NCI-H774 (cell line): ENCODE measurements at regions not wholly inside any gene's neighbourhood (a gene's known extent, or its start where the extent isn't known, plus 50 kb on each side); places are given as distances from the start of the nearest gene placed in this dataset.
A peak's percentile ranks its signal among the peaks of the same experiment; 100 is the strongest.

Experiments used
- DNase-seq: peaks from one replicate; lab custom pipeline; 2025; lab: John Stamatoyannopoulos, UW

- no peak for DNase-seq
These were observed 1961.9 kb upstream of the ADGRL3 start for GRCh38 chr4:59238212-59238611.

DNA sequence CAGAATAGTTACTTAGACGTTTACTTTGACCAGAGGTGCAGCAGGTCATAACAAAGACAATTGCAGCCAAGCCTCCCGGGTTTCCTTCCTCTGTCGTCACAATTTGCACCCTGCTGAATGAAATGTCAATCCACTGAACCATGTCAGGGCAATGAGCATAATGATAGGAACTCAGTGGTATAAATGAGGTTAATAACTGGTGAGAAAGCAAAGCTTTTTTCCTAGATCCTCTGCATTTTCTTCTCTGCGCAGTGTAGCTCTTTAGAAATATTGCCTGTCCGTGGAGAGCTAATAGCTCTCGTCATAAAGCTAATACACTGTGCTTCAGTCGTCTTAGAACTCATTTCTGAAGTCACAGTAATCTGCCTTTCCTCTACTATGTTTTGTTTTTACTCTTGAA lies 1960.1 kb upstream of the ADGRL3 start:
- DNase-seq = no peak

GRCh38 chr4:59243038-59243437 lies 1957.1 kb upstream of the ADGRL3 start:
- no peak for DNase-seq

- DNase-seq = peak; percentile 0
These were observed 1953.1 kb upstream of the ADGRL3 start for GRCh38 chr4:59247032-59247431.

GRCh38 chr4:59248313-59248712 lies 1951.8 kb upstream of the ADGRL3 start:
- no peak for DNase-seq

DNA sequence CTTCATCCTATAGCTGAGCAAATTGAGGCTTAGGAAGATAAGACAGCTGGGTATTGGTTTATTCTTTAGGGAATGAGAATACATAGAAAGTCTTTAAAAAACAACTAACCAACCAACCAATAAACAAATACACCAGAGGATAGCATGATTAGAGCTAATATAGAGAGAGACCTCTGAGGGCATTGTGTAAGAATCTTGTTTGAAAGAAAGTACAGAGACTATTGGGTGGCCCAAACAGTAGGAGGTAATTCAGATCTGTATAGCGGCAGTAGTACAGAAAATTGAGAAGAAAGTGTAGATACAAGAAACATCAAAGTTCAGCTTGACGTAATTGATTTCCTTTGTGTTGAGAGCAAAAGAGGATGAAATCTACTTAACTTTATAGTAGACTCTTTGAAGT lies 1951.0 kb upstream of the ADGRL3 start:
- no peak for DNase-seq

GRCh38 chr4:59258002-59258401 lies 1942.1 kb upstream of the ADGRL3 start:
- no peak for DNase-seq

DNA sequence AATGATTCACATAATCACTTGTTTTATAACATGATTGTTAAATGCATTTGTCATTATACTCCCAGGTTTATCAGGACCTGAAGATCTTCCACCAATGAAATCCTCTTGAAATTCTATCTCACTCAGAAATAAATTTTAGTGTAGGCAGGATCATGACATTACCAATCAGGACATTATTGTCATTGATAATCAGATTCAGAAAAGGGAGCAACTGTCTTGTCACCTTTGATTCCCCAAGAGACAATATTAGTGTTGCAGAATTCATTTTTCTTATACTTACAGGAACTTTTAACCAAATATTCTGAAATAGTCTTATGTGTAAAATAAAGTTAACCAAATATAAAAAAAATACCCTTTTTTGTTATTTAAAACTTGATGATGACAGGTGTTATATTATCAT lies 1892.5 kb upstream of the ADGRL3 start:
- no peak for DNase-seq

DNA sequence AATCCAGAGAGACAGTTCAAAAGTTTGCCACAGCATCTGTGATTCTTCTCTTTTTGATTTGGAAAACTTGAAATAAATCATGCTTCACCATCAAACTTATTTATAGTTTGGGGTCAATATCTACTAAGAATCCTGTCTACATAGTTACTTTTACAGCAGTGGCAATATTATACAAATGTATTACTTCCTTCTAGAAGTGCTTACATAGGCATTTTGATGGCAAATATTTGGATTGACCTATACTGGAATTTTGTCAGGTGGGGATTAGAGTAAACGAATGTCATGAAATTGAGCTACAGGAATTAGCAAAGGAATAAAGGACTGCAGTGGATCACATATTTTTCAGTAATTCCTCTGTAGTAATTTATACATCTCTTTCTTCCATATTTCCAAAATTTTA lies 1885.5 kb upstream of the ADGRL3 start:
- DNase-seq = no peak

DNA sequence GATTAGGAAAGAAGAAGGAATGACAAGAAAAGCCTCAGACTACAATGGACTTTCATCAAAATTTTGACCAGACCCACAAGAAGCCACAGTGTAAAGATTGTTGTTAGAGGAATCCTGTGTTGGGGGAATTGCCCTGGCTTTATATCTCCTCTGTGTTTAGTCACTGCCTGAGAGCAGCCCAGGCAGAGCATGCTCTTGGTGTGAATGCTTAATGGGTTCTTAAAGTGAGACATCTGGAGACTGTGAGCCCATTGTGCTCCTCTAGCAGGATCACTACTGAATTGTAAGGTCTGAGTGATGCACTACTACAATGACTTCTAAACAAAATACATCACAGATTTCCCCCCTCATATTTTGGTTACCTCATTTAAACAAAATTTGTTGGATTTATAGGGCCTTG lies 1860.5 kb upstream of the ADGRL3 start:
- DNase-seq = no peak

DNA sequence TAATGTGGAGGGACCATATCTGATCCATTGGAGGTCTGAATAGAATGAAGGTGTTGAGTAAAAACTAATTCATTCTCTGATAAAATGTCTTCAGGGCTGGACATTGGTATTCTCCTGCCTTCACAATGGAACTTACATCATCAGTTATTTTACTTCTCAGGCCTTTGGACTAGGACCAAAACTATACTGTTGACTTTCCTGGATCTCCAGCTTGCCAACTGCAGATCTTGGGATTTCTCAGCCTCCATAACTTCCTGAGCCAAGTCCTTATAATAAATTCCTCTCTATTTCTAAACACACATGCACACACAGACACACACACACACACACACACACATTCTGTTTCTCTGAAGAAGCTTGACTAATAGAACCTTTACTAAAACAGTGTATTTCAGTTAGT lies 1858.6 kb upstream of the ADGRL3 start:
- DNase-seq = no peak

- DNase-seq = no peak
These were observed 1851.2 kb upstream of the ADGRL3 start for GRCh38 chr4:59348949-59349348.

DNA sequence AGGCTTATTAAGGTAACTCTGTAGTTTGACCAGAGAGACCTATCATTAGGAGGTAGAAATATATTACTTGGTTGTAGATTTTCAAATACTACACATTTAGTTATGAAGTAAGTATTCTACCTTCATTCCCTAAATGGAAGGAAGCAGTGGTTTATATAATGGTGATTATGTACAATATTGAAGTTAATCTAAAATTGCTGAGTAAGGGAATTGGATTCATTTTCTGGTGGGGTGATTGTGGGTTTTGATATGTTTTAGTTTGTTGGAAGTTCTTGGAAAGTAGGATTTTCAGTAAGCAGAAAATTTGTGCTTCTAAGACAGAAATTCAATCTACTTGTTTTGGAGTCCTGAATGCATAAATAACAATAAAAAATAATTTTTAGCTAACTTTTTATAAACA lies 1830.9 kb upstream of the ADGRL3 start:
- no peak for DNase-seq

DNA sequence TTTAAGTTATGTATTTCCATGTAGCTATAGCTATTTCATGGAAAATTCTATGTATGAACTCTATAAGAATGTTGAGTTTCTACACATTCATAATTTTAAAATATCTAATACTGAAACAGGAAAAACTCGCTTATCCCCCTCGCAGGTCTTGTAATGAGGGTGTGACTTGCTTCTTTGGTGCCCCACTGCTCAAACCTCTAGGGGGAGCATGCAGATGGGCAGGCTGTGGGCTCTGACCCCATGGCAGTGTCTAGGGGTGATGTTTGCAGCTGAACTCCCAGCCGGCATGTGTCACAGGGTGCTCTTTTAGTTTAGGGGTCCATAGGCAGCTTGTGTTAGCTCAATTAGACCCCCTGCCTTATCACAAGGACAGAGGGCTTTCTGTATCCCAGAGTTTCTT lies 1825.7 kb upstream of the ADGRL3 start:
- no peak for DNase-seq

- DNase-seq = no peak
These were observed 1819.2 kb upstream of the ADGRL3 start for GRCh38 chr4:59380841-59381366.

- no peak for DNase-seq
These were observed 1818.5 kb upstream of the ADGRL3 start for GRCh38 chr4:59381591-59381990.

- no peak for DNase-seq
These were observed 1812.1 kb upstream of the ADGRL3 start for GRCh38 chr4:59387759-59388758.

DNA sequence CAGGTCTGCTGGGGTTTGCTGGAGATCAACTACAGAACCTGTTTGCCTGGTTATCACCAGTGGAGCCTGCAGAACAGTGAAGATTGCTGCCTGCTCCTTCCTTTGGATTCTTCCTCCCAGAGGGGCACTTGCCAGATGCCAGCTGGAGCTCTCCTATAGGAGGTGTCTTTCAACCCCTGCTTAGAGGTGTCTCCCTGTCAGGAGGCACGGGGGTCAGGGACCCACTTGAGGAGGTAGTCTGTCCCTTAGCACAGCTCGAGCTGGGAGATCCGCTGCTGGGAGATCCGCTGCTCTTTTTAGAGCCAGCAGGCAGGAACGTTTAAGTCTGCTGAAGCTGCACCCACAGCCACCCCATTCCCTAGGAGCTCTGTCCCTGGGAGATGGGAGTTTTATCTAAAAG lies 1806.3 kb upstream of the ADGRL3 start:
- DNase-seq = no peak

GRCh38 chr4:59400334-59400733 lies 1799.8 kb upstream of the ADGRL3 start:
- DNase-seq = no peak

GRCh38 chr4:59409647-59410046 lies 1790.5 kb upstream of the ADGRL3 start:
- DNase-seq = no peak

DNA sequence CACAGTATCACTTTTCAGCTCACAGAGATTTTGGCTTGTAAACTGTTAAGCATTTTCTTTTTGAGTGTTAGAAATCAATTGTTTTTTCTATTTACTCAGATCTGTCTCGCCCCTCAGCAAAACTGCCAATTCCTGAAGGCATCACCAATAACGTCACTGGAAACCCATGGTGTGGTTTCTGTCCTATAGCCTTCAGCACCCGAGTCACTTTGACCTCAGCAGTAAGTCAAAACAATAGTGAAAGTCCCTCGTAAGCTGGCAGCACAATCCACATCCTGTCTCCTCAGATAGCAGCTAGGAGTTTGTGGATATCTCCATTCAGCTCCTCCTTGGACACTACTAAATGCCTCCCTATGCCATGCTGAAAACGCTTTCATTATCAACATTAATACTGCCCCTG lies 1787.4 kb upstream of the ADGRL3 start:
- DNase-seq = no peak

GRCh38 chr4:59455751-59456150 lies 1744.4 kb upstream of the ADGRL3 start:
- DNase-seq = no peak

DNA sequence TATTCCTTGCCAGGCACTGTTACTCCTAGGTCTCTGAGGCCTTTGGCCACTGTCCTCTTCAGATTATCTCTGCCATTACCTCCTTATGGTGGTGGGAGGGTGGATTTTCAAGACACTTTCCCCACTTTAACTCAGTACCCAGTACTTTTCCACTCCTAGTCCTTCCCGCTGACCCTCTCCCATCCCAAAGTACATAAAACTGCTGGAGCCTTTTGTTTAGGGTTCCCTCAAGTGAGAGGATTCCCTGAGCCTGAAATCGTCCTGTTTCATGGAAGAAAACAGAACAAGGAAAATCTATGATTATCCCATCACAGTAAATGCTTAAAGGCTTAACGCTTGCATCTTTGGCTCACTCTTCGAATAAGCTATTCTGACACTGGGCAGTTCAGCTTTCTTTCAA lies 1742.5 kb upstream of the ADGRL3 start:
- DNase-seq = no peak

GRCh38 chr4:59484944-59485343 lies 1715.2 kb upstream of the ADGRL3 start:
- no peak for DNase-seq
